Astrocyte of the spinal cord (primary cell): ENCODE measurements at regions not wholly inside any gene's neighbourhood (a gene's known extent, or its start where the extent isn't known, plus 50 kb on each side); places are given as distances from the start of the nearest gene placed in this dataset.
"Not testable (repeated sequence)": the region's sequence is repeated elsewhere in the genome, so short reads cannot be mapped to it uniquely, and the experiment has no call there.

Experiments
- DNase-seq: peaks from one replicate; pipeline ENCODE4 v3.0.0; 2011; ENCODE audit warnings: low read depth, low spot score
- H3K4me3 ChIP-seq: 2 replicates; pipeline ENCODE4 v1.5.1; 2011; ENCODE audit warnings: low read depth, mild to moderate bottlenecking, low read length, moderate library complexity
- in situ Hi-C: cut with HindIII; loops from 2 replicates; pipeline ENCODE4 v1.10.0; 2017; ENCODE audit warnings: low sequenced_read_pairs
- TF ChIP-seq, protein P1 (sequence below): IDR thresholded peaks from 2 replicates; pipeline ENCODE4 v1.5.1; 2012; ENCODE audit warnings: low read depth, mild to moderate bottlenecking, low read length, inconsistent platforms

DNA sequence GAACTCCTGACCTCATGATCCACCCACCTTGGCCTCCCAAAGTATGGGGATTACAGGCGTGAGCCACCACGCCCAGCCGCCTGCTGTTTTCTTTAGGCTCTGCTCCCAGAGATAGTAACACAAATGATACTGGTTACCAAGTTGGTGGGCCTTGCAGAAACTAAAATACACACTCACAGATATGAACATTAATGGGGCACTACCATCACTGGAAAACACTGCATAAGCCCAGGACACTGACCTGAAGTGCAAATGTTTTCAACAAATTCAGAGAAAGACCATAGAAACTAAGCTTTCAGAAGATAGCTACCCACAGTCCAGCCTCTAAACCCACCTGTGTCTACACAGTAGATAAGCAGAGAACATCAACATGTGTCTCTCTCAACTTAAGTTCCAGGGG lies 180.5 kb downstream of the FCRL5 start:
- in situ Hi-C loops, result no loop called here
- TF ChIP-seq, protein P1, sequence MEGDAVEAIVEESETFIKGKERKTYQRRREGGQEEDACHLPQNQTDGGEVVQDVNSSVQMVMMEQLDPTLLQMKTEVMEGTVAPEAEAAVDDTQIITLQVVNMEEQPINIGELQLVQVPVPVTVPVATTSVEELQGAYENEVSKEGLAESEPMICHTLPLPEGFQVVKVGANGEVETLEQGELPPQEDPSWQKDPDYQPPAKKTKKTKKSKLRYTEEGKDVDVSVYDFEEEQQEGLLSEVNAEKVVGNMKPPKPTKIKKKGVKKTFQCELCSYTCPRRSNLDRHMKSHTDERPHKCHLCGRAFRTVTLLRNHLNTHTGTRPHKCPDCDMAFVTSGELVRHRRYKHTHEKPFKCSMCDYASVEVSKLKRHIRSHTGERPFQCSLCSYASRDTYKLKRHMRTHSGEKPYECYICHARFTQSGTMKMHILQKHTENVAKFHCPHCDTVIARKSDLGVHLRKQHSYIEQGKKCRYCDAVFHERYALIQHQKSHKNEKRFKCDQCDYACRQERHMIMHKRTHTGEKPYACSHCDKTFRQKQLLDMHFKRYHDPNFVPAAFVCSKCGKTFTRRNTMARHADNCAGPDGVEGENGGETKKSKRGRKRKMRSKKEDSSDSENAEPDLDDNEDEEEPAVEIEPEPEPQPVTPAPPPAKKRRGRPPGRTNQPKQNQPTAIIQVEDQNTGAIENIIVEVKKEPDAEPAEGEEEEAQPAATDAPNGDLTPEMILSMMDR, result no peak
- H3K4me3 ChIP-seq, result no peak overlapping the region
- DNase-seq, result no peak

DNA sequence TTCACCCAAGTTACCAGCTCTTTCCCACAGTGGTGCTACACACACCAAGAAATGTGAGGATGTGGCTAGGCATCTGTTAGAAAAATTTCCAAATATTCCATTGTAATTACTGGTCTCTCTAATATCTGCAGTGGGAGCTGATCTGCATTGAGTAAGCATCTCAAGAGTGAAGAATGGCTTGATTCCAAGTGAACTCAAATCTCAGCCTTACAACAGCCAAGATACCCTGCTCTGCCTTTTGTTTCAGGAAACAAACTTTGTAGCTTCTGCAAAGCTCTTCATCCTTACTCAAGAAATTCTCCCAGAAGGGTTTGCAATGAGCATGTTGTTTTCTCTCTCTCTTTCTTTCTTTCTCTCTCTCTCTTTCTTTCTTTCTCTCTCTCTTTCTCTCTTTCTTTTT lies 181.1 kb downstream of the FCRL5 start:
- TF ChIP-seq, protein P1, result no peak
- DNase-seq, result no peak
- H3K4me3 ChIP-seq, result no peak overlapping the region
- in situ Hi-C loops, result no loop called here

- TF ChIP-seq, protein P1, result no peak
- H3K4me3 ChIP-seq, result no peak overlapping the region
- DNase-seq, result no peak
- in situ Hi-C loops, result no loop called here
Measured at GRCh38 chr1:157370698-157371097, 181.6 kb downstream of the FCRL5 start.

DNA sequence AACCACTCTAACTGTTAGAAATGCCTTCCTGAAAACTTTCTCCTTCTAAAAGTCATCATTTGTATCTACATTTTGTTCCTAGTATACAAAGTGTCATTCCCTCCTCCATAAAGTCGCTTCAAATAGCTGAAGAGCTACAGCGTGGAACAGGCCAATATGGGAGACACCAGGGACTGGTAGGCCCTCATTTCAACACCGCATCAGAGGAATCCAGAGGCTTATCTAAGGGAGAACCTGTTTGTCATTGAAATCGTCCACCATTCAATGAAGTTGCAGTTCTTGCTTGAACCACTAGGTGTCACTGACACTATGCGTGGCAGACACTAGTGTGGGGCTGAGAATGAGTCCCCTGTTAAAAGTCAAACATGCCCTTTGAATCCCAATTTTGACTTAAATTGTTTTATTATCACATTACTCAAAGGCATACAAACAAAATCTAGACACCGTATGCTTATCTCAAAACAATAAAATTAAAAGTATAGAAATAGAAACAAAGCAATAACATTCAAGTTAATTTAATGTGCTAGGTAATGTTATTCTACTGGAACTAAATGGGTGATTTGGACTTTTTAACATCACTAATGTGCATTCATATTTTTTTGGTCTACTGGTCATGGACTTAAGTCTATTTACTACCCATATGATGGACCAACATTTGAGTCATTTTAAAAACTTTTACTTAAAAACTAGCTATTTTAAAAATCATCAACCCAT lies 182.3 kb downstream of the FCRL5 start:
- DNase-seq, result peak; percentile 53
- H3K4me3 ChIP-seq, result no peak overlapping the region
- TF ChIP-seq, protein P1, result peak; percentile 85
- in situ Hi-C loops, result no loop called here

DNA sequence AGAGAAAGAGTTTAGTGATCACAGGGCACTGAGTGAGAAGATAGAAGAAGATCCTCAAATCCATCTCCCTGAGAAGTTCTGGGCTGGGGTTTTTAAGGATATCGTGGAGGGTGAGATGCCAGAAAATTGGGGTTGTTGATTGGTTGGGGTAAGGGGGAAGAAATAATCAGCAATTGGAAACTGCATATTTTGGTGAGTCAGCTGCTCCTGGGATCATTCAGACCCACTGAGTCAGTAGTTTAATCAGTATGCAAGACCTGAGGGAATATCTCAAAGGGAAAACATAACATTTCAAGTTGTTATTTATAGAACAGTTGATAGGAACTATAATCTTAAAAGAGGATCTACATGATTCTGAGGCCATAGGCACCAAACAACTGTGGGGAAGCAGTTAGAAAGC lies 183.4 kb downstream of the FCRL5 start:
- in situ Hi-C loops, DNase-seq, H3K4me3 ChIP-seq: not testable (repeated sequence)

- in situ Hi-C loops, result no loop called here
- H3K4me3 ChIP-seq, result no peak overlapping the region
- DNase-seq, result no peak
- TF ChIP-seq, protein P1, result no peak
Measured at GRCh38 chr1:157368363-157368762, 184.0 kb downstream of the FCRL5 start.

DNA sequence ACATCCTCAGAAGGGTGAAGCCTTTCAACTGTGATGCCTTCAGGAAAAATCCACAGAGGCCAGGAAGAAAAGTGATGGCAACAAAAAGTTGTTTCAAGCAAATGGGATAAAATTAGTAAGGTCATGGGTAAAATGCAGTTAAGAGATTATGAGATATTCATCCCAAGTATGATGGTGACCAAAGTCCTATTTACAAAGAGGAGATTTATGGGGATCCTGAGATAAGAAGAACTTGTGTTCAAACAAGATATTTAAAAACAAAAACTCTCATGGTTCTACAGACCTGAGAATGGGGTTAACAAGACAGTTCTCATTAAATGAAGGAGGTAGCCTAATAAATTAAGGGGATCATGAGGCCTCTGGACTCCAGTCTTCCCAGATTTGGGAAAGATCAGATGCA lies 184.4 kb downstream of the FCRL5 start:
- in situ Hi-C loops, result no loop called here
- no peak for DNase-seq
- TF ChIP-seq, protein P1, result no peak
- H3K4me3 ChIP-seq, result no peak overlapping the region
